Omental fat pad (tissue), 3 donors: ENCODE measurements at regions not wholly inside any gene's neighbourhood (a gene's known extent, or its start where the extent isn't known, plus 50 kb on each side); places are given as distances from the start of the nearest gene placed in this dataset.

Experiments used
- ATAC-seq: fragments of 150-250 bp; one replicate; pipeline ENCODE4 v1.9.1; 2016; ENCODE audit warnings: mild to moderate bottlenecking, moderate library complexity; ENCODE audit not compliant: low FRiP score
- DNase-seq: peaks from one replicate; pipeline ENCODE4 v3.0.0-alpha.2; 2019; ENCODE audit warnings: low spot score
- TF ChIP-seq, protein P1 (sequence below), 3 donors: fragments of 450-650 bp; IDR thresholded peaks; one replicate each; pipeline ENCODE4 v1.5.1; 2016 to 2017; ENCODE audit warnings: antibody characterized with exemption in 3 of 3, mild to moderate bottlenecking in 3 of 3, moderate library complexity in 2 of 3

DNA sequence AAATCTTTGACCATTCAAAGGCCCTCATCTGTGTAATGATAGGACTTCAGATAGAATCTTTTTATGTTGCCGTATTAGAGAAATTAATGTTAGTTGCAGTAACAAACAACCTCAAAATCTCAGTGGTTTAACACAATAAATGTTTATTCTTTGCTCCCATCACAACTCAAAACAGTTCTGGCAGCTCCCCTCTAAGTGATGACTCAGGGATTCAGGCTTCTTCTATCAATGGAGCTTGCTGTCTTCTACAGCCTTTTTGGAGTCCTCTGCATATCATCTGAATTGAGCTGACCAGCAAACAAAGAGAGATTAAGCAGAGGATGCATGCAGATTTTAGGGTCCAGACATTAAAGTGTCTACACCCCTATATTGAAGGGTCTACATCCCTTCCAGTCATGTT is 59.1 kb upstream of the RAB3GAP2 start:
- no peak for ATAC-seq
- DNase-seq = no peak
- TF ChIP-seq, protein P1, sequence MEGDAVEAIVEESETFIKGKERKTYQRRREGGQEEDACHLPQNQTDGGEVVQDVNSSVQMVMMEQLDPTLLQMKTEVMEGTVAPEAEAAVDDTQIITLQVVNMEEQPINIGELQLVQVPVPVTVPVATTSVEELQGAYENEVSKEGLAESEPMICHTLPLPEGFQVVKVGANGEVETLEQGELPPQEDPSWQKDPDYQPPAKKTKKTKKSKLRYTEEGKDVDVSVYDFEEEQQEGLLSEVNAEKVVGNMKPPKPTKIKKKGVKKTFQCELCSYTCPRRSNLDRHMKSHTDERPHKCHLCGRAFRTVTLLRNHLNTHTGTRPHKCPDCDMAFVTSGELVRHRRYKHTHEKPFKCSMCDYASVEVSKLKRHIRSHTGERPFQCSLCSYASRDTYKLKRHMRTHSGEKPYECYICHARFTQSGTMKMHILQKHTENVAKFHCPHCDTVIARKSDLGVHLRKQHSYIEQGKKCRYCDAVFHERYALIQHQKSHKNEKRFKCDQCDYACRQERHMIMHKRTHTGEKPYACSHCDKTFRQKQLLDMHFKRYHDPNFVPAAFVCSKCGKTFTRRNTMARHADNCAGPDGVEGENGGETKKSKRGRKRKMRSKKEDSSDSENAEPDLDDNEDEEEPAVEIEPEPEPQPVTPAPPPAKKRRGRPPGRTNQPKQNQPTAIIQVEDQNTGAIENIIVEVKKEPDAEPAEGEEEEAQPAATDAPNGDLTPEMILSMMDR (IDR thresholded peaks at IDR 0.05) = no peak

DNA sequence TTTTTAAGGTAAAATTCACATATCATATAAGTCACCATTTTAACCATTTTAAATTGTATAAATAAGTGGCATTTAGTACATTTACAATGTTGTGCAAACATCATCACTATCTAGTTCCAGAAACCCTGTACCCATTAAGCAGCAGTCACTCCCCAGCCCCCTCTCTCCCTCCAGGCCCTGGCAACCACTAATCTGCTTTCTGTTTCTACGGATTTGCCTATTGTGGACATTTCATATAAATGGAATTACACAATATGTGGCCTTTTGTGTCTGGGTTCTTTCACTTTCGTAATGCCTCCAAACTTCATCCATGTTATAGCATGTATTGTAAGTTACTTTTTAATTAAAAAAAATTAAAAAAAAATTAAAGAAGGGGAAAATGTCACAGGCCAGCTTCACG is 58.0 kb upstream of the RAB3GAP2 start:
- DNase-seq (no peak), ATAC-seq (no peak)
- TF ChIP-seq, protein P1 (IDR thresholded peaks at IDR 0.05) = no peak

DNA sequence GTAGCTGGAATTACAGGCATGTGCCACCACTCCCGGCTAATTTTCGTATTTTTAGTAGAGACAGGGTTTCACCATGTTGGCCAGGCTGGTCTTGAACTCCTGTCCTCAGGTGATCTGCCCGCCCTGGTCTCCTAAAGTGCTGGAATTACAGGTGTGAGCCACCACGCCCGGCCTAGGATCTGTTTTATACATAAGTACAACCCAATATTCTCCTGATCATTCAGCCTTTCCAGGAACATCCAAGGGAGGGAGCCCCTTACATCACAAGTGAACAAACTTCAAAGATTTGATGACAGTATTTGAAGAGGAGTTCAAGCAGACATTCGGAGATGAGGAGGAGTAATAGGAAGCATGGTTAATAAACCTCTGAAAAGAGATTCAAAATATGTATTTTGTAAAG is 54.9 kb upstream of the RAB3GAP2 start:
- ATAC-seq = no peak
- DNase-seq = no peak
- TF ChIP-seq, protein P1 (IDR thresholded peaks at IDR 0.05) = no peak

DNA sequence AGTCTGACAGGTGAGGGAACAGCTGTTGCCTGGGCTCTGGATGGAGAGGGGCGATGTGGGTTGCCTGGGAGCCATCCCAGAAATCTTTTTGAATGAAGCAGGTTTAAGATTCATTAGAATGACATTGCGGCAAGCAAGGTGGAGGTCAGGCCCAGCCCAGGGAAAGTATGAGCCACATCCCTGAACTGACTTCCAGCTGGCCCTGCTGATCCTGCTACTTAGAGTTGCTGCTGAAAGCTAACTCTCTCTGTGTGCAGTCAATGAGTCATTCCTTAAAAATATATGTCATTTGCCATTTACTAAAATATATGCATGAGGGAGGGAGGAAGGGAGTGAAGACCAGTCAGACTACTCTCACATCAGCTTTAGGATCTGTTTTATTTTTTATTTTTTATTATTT is 54.3 kb upstream of the RAB3GAP2 start:
- no peak for DNase-seq
- no peak for ATAC-seq
- TF ChIP-seq, protein P1 (IDR thresholded peaks at IDR 0.05) = no peak

DNA sequence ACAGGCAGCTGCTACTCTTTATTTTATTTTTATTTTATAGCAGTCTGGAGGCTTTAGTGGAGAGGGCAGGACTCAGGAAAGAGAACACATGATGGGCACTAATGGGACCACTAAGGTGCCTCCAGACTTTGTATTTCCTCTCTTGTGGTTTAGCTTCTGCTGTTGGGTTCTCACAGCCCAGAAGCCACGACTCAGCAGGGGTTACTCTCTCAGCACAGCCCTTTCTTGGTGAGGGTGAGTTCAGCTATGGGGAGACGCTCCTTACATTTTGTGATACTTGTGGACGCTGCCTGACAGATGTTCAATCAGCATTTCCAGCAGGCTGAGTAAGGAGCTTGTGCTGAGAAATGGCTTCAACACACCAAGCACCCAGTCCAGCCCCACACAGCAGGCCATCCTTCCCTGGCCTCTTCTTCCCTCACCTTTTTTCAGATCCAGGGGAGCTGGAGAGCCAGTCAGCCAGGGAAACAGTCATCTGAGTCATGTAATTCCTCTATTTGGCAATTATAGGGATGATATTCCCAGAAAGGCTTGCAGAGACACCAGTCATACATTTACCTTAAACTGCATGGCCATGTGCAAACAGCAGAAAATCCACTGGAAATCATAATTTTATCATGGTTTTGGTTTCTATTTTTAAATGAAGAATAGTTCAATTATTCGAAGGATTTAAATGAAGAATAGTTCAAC is 53.2 kb upstream of the RAB3GAP2 start:
- ATAC-seq = no peak
- no peak for DNase-seq
- TF ChIP-seq, protein P1 (IDR thresholded peaks at IDR 0.05) = no peak

DNA sequence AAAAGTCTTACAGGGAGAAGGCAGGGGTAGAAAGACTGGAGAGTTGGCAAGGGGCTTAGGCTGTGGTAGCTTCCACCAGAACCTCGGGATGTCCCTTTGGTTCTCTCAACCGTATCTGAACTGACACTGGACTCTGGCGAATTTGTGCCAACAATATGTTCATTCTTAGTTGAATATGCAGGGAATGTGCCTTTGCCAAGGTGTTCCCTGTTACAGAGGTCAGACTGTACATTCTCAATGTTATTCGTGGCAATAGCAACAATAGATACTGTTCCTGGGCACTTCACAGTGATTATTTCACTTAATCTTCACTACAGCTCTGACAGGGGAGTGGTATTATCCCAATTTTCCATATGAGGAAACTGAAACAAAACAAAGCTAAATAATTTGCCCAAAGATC is 51.5 kb upstream of the RAB3GAP2 start:
- no peak for ATAC-seq
- TF ChIP-seq, protein P1 (IDR thresholded peaks at IDR 0.05) = no peak
- DNase-seq = no peak

DNA sequence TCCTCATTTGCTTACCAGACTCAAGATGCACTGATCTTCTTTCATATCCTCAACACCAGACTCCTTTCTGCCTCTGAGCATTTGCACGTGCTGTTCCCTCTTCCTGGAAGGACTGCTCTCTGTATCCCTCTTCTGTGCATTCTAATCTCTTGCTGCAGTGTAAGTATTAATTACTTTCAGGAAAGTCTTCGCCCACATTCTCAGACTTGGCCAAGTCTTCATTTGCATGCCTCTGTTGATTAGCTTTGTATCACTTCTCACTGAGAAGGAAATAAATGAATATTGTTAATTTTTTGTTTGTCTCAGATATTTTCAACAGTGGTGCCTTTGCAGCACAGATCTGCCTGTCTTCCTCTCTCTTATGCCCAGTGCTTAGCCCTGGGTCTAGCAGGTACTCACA is 50.3 kb upstream of the RAB3GAP2 start:
- ATAC-seq = no peak
- DNase-seq = no peak
- TF ChIP-seq, protein P1 (IDR thresholded peaks at IDR 0.05) = no peak
